ENCODE measurements at regions not wholly inside any gene's neighbourhood (a gene's known extent, or its start where the extent isn't known, plus 50 kb on each side); places are given as distances from the start of the nearest gene placed in this dataset.

- Histone ChIP-seq H3K9ac (ENCODE audit: control insufficient read depth, extremely low read depth, insufficient read depth, low read length) (no peak overlapping the region), H3K79me2 (ENCODE audit: control insufficient read depth, insufficient read depth, low read length) (no peaks in the 10 kb centered on the region), H3K4me3 (ENCODE audit: control insufficient read depth in 2 of 3, extremely low read depth in 1 of 3, insufficient read depth in 2 of 3, low read depth in 1 of 3, low read length in 3 of 3) (no peak overlapping the region), H3K9me1 (ENCODE audit: control insufficient read depth, extremely low read depth, insufficient read depth, low read length) (no peaks in the 10 kb centered on the region), H3K9me3 (ENCODE audit: control insufficient read depth, low read depth, low read length) (no peaks in the 10 kb centered on the region), H3K27me3 (ENCODE audit: control insufficient read depth, extremely low read depth, insufficient read depth, low read length) (peaks cover 6% of the 10 kb centered on the region), H4K20me1 (ENCODE audit: control insufficient read depth, extremely low read depth, insufficient read depth, low read length) (no peaks in the 10 kb centered on the region), H3K4me2 (ENCODE audit: control insufficient read depth, extremely low read depth, insufficient read depth, low read depth, low read length) (peak overlapping the region; percentile 27), H2AFZ (ENCODE audit: control insufficient read depth, low read length) (no peak overlapping the region), H3K36me3 (ENCODE audit: control insufficient read depth in 2 of 2, extremely low read depth in 1 of 2, insufficient read depth in 2 of 2, low read length in 2 of 2) (no peaks in the 10 kb centered on the region), H3K4me1 (ENCODE audit: control insufficient read depth, extremely low read depth, insufficient read depth, low read length) (peaks cover 26% of the 10 kb centered on the region), H3K27ac (ENCODE audit: control insufficient read depth, insufficient read depth, low read length) (no peak overlapping the region)
- DNase-seq (ENCODE audit: low read depth, low spot score), result peak; percentile 25
- peak; percentile 98 for FAIRE-seq
- dilution Hi-C loops (cut with MboI; ENCODE audit: extremely low pct_ligation_motif_present, low sequenced_read_pairs), result no loop called here
- no peak for TF ChIP-seq EZH2 (IDR thresholded peaks at IDR 0.05; ENCODE audit: low read length)
- TF ChIP-seq CTCF (optimal IDR thresholded peaks at IDR 0.05 in 1 of 3, IDR thresholded peaks at IDR 0.05 in 1 of 3, conservative IDR thresholded peaks at IDR 0.05 in 1 of 3; ENCODE audit: extremely low read depth in 1 of 3, insufficient read depth in 2 of 3, low read length in 3 of 3), result no peak
Observed at GRCh38 chr10:62732841-62733653, 71.5 kb upstream of the ADO start.

GRCh38 chr10:62733654-62734293 is 70.7 kb upstream of the ADO start:
- TF ChIP-seq CTCF (optimal IDR thresholded peaks at IDR 0.05 in 1 of 3, IDR thresholded peaks at IDR 0.05 in 1 of 3, conservative IDR thresholded peaks at IDR 0.05 in 1 of 3; ENCODE audit: extremely low read depth in 1 of 3, insufficient read depth in 2 of 3, low read length in 3 of 3) (no peak), EZH2 (IDR thresholded peaks at IDR 0.05; ENCODE audit: low read length) (no peak)
- Histone ChIP-seq H4K20me1 (ENCODE audit: control insufficient read depth, extremely low read depth, insufficient read depth, low read length) (no peaks in the 10 kb centered on the region), H3K4me1 (ENCODE audit: control insufficient read depth, extremely low read depth, insufficient read depth, low read length) (peaks cover 34% of the 10 kb centered on the region), H3K27ac (ENCODE audit: control insufficient read depth, insufficient read depth, low read length) (no peak overlapping the region), H3K36me3 (ENCODE audit: control insufficient read depth in 2 of 2, extremely low read depth in 1 of 2, insufficient read depth in 2 of 2, low read length in 2 of 2) (no peaks in the 10 kb centered on the region), H3K79me2 (ENCODE audit: control insufficient read depth, insufficient read depth, low read length) (no peaks in the 10 kb centered on the region), H3K27me3 (ENCODE audit: control insufficient read depth, extremely low read depth, insufficient read depth, low read length) (peaks cover 6% of the 10 kb centered on the region), H2AFZ (ENCODE audit: control insufficient read depth, low read length) (no peak overlapping the region), H3K9me1 (ENCODE audit: control insufficient read depth, extremely low read depth, insufficient read depth, low read length) (no peaks in the 10 kb centered on the region), H3K9ac (ENCODE audit: control insufficient read depth, extremely low read depth, insufficient read depth, low read length) (no peak overlapping the region), H3K4me3 (ENCODE audit: control insufficient read depth in 2 of 3, extremely low read depth in 1 of 3, insufficient read depth in 2 of 3, low read depth in 1 of 3, low read length in 3 of 3) (no peak overlapping the region), H3K9me3 (ENCODE audit: control insufficient read depth, low read depth, low read length) (no peaks in the 10 kb centered on the region), H3K4me2 (ENCODE audit: control insufficient read depth, extremely low read depth, insufficient read depth, low read depth, low read length) (no peak overlapping the region)
- FAIRE-seq, result no peak
- no peak for DNase-seq (ENCODE audit: low read depth, low spot score)
- dilution Hi-C loops (cut with MboI; ENCODE audit: extremely low pct_ligation_motif_present, low sequenced_read_pairs), result no loop called here
